H9 (cell line): ENCODE measurements at regions not wholly inside any gene's neighbourhood (a gene's known extent, or its start where the extent isn't known, plus 50 kb on each side); places are given as distances from the start of the nearest gene placed in this dataset.

ENCODE experiments used
- DNase-seq: peaks from one replicate; pipeline ENCODE4 v3.0.0-alpha.2; 2017
- H2AFZ ChIP-seq: one replicate; pipeline ENCODE4 v1.6.1; 2013; ENCODE audit warnings: mild to moderate bottlenecking, low read length, control low read depth, moderate library complexity
- H2AK5ac ChIP-seq: 2 replicates; pipeline ENCODE4 v1.6.1; 2013; ENCODE audit warnings: low read length, control low read depth, mixed read lengths; ENCODE audit not compliant: insufficient read length
- H2BK120ac ChIP-seq: one replicate; pipeline ENCODE4 v1.6.1; 2013; ENCODE audit warnings: low read depth, mild to moderate bottlenecking, low read length, control low read depth, inconsistent platforms; ENCODE audit not compliant: poor library complexity, severe bottlenecking
- H2BK12ac ChIP-seq: 2 replicates; pipeline ENCODE4 v1.6.1; 2013; ENCODE audit warnings: low read length, control low read depth, mixed read lengths, low read depth; ENCODE audit not compliant: insufficient read length
- H2BK15ac ChIP-seq: 2 replicates; pipeline ENCODE4 v1.6.1; 2013; ENCODE audit warnings: low read depth, low read length, control low read depth
- H2BK20ac ChIP-seq: one replicate; pipeline ENCODE4 v1.6.1; 2013; ENCODE audit warnings: low read depth, mild to moderate bottlenecking, low read length, control low read depth, inconsistent platforms; ENCODE audit not compliant: poor library complexity, severe bottlenecking
- H2BK5ac ChIP-seq: 2 replicates; pipeline ENCODE4 v1.6.1; 2013; ENCODE audit warnings: low read length, control low read depth, mixed read lengths; ENCODE audit not compliant: insufficient read length
- H3K14ac ChIP-seq: 2 replicates; pipeline ENCODE4 v1.6.1; 2013; ENCODE audit warnings: low read length, control low read depth; ENCODE audit not compliant: insufficient read depth
- H3K18ac ChIP-seq: 2 replicates; pipeline ENCODE4 v1.6.1; 2013; ENCODE audit warnings: low read depth, mild to moderate bottlenecking, mixed read lengths, low read length, control low read depth; ENCODE audit not compliant: insufficient read length
- H3K23ac ChIP-seq: 2 replicates; pipeline ENCODE4 v1.6.1; 2013; ENCODE audit warnings: low read length, control low read depth, mixed read lengths, low read depth; ENCODE audit not compliant: insufficient read length
- H3K23me2 ChIP-seq: 2 replicates; pipeline ENCODE4 v1.6.1; 2013; ENCODE audit warnings: low read depth, mild to moderate bottlenecking, mixed read lengths, low read length, control low read depth; ENCODE audit not compliant: insufficient read length, poor library complexity, severe bottlenecking
- H3K27ac ChIP-seq: 2 replicates; pipeline ENCODE4 v1.5.1; 2013; ENCODE audit warnings: low read length, control low read depth, mixed read lengths, low read depth; ENCODE audit not compliant: insufficient read length
- H3K27me3 ChIP-seq: 2 replicates; pipeline ENCODE4 v1.6.1; 2013; ENCODE audit warnings: low read length, control low read depth, inconsistent platforms; ENCODE audit not compliant: insufficient read depth
- H3K4ac ChIP-seq: 2 replicates; pipeline ENCODE4 v1.6.1; 2013; ENCODE audit warnings: low read depth, mild to moderate bottlenecking, control low read depth, inconsistent platforms, low read length, moderate library complexity
- H3K4me1 ChIP-seq: 2 replicates; pipeline ENCODE4 v1.6.1; 2013; ENCODE audit warnings: low read length, control low read depth, inconsistent platforms; ENCODE audit not compliant: insufficient read depth
- H3K4me2 ChIP-seq: 2 replicates; pipeline ENCODE4 v1.6.1; 2013; ENCODE audit warnings: low read length, control low read depth, mixed read lengths; ENCODE audit not compliant: insufficient read length, insufficient read depth
- H3K56ac ChIP-seq: 2 replicates; pipeline ENCODE4 v1.6.1; 2013; ENCODE audit warnings: low read depth, mild to moderate bottlenecking, mixed read lengths, low read length, control low read depth; ENCODE audit not compliant: insufficient read length
- H3K79me1 ChIP-seq: 2 replicates; pipeline ENCODE4 v1.6.1; 2013; ENCODE audit warnings: low read depth, mild to moderate bottlenecking, moderate library complexity, low read length, control low read depth, inconsistent platforms; ENCODE audit not compliant: insufficient read depth, poor library complexity, severe bottlenecking
- H3K79me2 ChIP-seq: 2 replicates; pipeline ENCODE4 v1.6.1; 2013; ENCODE audit warnings: low read length, control low read depth, inconsistent platforms; ENCODE audit not compliant: insufficient read depth
- H3K9ac ChIP-seq: 2 replicates; pipeline ENCODE4 v1.6.1; 2013; ENCODE audit warnings: low read length, control low read depth, mixed read lengths; ENCODE audit not compliant: insufficient read length; ENCODE audit errors: extremely low read depth
- H3K9me3 ChIP-seq: one replicate; pipeline ENCODE4 v1.6.1; 2013; ENCODE audit warnings: low read depth, low read length, inconsistent platforms; ENCODE audit not compliant: control insufficient read depth
- H3T11ph ChIP-seq: one replicate; pipeline ENCODE4 v1.6.1; 2013; ENCODE audit warnings: mild to moderate bottlenecking, low read length, control low read depth, inconsistent platforms
- H4K20me1 ChIP-seq: one replicate; pipeline ENCODE4 v1.6.1; 2013; ENCODE audit not compliant: control insufficient read depth, insufficient read length, insufficient read depth
- H4K5ac ChIP-seq: 2 replicates; pipeline ENCODE4 v1.6.1; 2013; ENCODE audit warnings: low read depth, mild to moderate bottlenecking, mixed read lengths, low read length, control low read depth; ENCODE audit not compliant: insufficient read length
- H4K8ac ChIP-seq: replicated peaks from 2 replicates; pipeline ENCODE4 v1.6.1; 2013; ENCODE audit warnings: low read length, control low read depth, mixed read lengths, low read depth; ENCODE audit not compliant: insufficient read length
- H4K91ac ChIP-seq: 2 replicates; pipeline ENCODE4 v1.6.1; 2013; ENCODE audit warnings: low read depth, mild to moderate bottlenecking, moderate library complexity, mixed read lengths, low read length, control low read depth; ENCODE audit not compliant: insufficient read length
- H3K27ac Mint-ChIP-seq, 3 experiments: 2 replicates in 2 of 3; 3 replicates in 1 of 3; pipeline ENCODE4 v1.8.0; 2020 to 2021; ENCODE audit warnings: mixed read lengths in 3 of 3, mild to moderate bottlenecking in 1 of 3, moderate library complexity in 1 of 3
- H3K27me3 Mint-ChIP-seq: 2 replicates; pipeline ENCODE4 v1.8.0; 2021; ENCODE audit warnings: low read depth, mild to moderate bottlenecking, moderate library complexity, mixed read lengths
- H3K36me3 Mint-ChIP-seq, 3 experiments: 2 replicates in 2 of 3; 3 replicates in 1 of 3; pipeline ENCODE4 v1.8.0; 2020 to 2021; ENCODE audit warnings: low read depth in 3 of 3, mixed read lengths in 3 of 3; ENCODE audit not compliant: insufficient read depth in 1 of 3
- H3K4me1 Mint-ChIP-seq, 2 experiments: 2 replicates each; pipeline ENCODE4 v1.8.0; 2020; ENCODE audit warnings: mixed read lengths in 2 of 2
- H3K4me3 Mint-ChIP-seq, 2 experiments: 2 replicates in 1 of 2; 3 replicates in 1 of 2; pipeline ENCODE4 v1.8.0; 2020 to 2021; ENCODE audit warnings: mild to moderate bottlenecking in 2 of 2, mixed read lengths in 2 of 2, moderate library complexity in 1 of 2
- H3K9me3 Mint-ChIP-seq, 2 experiments: 2 replicates in 1 of 2; 3 replicates in 1 of 2; pipeline ENCODE4 v1.8.0; 2020; ENCODE audit warnings: mild to moderate bottlenecking in 2 of 2, mixed read lengths in 2 of 2, moderate library complexity in 1 of 2
- WGBS: extraction: QIAGEN DNeasy Blood & Tissue Kit; methylation state at CpG from one replicate; pipeline ENCODE4 v1.1.7; 2013; ENCODE audit warnings: missing lambda C conversion rate, low lambda C conversion rate, mixed read lengths; ENCODE audit not compliant: insufficient read length; ENCODE audit errors: extremely low coverage; 5-methylcytosine and 5-hydroxymethylcytosine counted together
- TF ChIP-seq, protein P1 (sequence below): fragments of 200-600 bp; sonication (generic); conservative IDR thresholded peaks from 3 replicates; pipeline ENCODE4 v1.8.0; 2021; ENCODE audit warnings: antibody characterized with exemption, mild to moderate bottlenecking

- H2BK15ac ChIP-seq = no peak overlapping the region
- no peak overlapping the region for H3K18ac ChIP-seq
- no peaks in the 10 kb centered on the region for H3K9me3 ChIP-seq
- no peak for DNase-seq
- no peak overlapping the region for H3K4me2 ChIP-seq
- no peaks in the 10 kb centered on the region for H3K79me1 ChIP-seq
- H3K23me2 ChIP-seq = no peaks in the 10 kb centered on the region
- no peak overlapping the region for H3K56ac ChIP-seq
- H2AK5ac ChIP-seq = no peak overlapping the region
- H4K91ac ChIP-seq = no peak overlapping the region
- H3K23ac ChIP-seq = no peak overlapping the region
- H3K4ac ChIP-seq = no peak overlapping the region
- no peaks in the 10 kb centered on the region for H3K79me2 ChIP-seq
- TF ChIP-seq, protein P1, sequence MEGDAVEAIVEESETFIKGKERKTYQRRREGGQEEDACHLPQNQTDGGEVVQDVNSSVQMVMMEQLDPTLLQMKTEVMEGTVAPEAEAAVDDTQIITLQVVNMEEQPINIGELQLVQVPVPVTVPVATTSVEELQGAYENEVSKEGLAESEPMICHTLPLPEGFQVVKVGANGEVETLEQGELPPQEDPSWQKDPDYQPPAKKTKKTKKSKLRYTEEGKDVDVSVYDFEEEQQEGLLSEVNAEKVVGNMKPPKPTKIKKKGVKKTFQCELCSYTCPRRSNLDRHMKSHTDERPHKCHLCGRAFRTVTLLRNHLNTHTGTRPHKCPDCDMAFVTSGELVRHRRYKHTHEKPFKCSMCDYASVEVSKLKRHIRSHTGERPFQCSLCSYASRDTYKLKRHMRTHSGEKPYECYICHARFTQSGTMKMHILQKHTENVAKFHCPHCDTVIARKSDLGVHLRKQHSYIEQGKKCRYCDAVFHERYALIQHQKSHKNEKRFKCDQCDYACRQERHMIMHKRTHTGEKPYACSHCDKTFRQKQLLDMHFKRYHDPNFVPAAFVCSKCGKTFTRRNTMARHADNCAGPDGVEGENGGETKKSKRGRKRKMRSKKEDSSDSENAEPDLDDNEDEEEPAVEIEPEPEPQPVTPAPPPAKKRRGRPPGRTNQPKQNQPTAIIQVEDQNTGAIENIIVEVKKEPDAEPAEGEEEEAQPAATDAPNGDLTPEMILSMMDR = no peak
- H2BK120ac ChIP-seq = no peak overlapping the region
- H3K27ac Mint-ChIP-seq = no peak overlapping the region
- no peak overlapping the region for H2AFZ ChIP-seq
- no peak overlapping the region for H3K14ac ChIP-seq
- H2BK12ac ChIP-seq = no peak overlapping the region
- H3K27me3 Mint-ChIP-seq = no peaks in the 10 kb centered on the region
- H3K27ac ChIP-seq = no peak overlapping the region
- no peaks in the 10 kb centered on the region for H3K4me1 ChIP-seq
- no peaks in the 10 kb centered on the region for H4K20me1 ChIP-seq
- no peaks in the 10 kb centered on the region for H3K36me3 Mint-ChIP-seq
- no peak overlapping the region for H4K8ac ChIP-seq
- no peaks in the 10 kb centered on the region for H3K9me3 Mint-ChIP-seq
- H3K9ac ChIP-seq = no peak overlapping the region
- H2BK20ac ChIP-seq = no peak overlapping the region
- H3K4me3 Mint-ChIP-seq = no peak overlapping the region
- no peak overlapping the region for H4K5ac ChIP-seq
- H3K27me3 ChIP-seq = no peaks in the 10 kb centered on the region
- peaks cover 4 to 5% of the 10 kb centered on the region in 2 experiments for H3K4me1 Mint-ChIP-seq
- no CpG with 5 or more reads among the region's 2 CpGs for WGBS
- H3T11ph ChIP-seq = no peak overlapping the region
- H2BK5ac ChIP-seq = no peak overlapping the region
These were observed 1525.2 kb downstream of the STIM2 start for GRCh38 chr4:28385801-28386200.
